RWPE2 (cell line): ENCODE measurements at regions not wholly inside any gene's neighbourhood (a gene's known extent, or its start where the extent isn't known, plus 50 kb on each side); places are given as distances from the start of the nearest gene placed in this dataset.

ENCODE experiments used
- ATAC-seq: fragments of 200-7000 bp; cut with Tn5 transposase; 3 replicates; pipeline ENCODE4 v1.9.1; 2021; ENCODE audit warnings: low read depth
- DNase-seq: peaks from one replicate; pipeline ENCODE4 v3.0.0-alpha.2; 2020; ENCODE audit warnings: low spot score
- H3K27ac ChIP-seq: fragments of 450-650 bp; 2 replicates; pipeline ENCODE4 v1.5.1; 2017; ENCODE audit warnings: mild to moderate bottlenecking; ENCODE audit not compliant: poor library complexity, severe bottlenecking
- H3K27me3 ChIP-seq: fragments of 250-450 bp; sonication (Bioruptor Pico); 2 replicates; pipeline ENCODE4 v1.5.1; 2021; ENCODE audit warnings: mild to moderate bottlenecking, moderate library complexity; ENCODE audit not compliant: insufficient read depth, poor library complexity, severe bottlenecking
- H3K36me3 ChIP-seq: fragments of 250-450 bp; sonication (Bioruptor Pico); 2 replicates; pipeline ENCODE4 v1.5.1; 2020; ENCODE audit warnings: low read depth, mild to moderate bottlenecking, moderate library complexity
- H3K4me1 ChIP-seq: fragments of 250-450 bp; sonication (Bioruptor Pico); 2 replicates; pipeline ENCODE4 v1.5.1; 2021; ENCODE audit warnings: mild to moderate bottlenecking, moderate library complexity; ENCODE audit not compliant: insufficient read depth, poor library complexity, severe bottlenecking
- H3K4me3 ChIP-seq: fragments of 250-450 bp; sonication (Bioruptor Pico); 2 replicates; pipeline ENCODE4 v1.5.1; 2021; ENCODE audit warnings: mild to moderate bottlenecking, moderate library complexity; ENCODE audit not compliant: severe bottlenecking
- H3K9me3 ChIP-seq: fragments of 250-450 bp; sonication (Bioruptor Pico); 2 replicates; pipeline ENCODE4 v1.5.1; 2021; ENCODE audit warnings: mild to moderate bottlenecking, moderate library complexity; ENCODE audit not compliant: severe bottlenecking
- CTCF ChIP-seq: fragments of 450-650 bp; IDR thresholded peaks from one replicate; pipeline ENCODE4 v1.5.1; 2017; ENCODE audit warnings: mild to moderate bottlenecking, moderate library complexity; ENCODE audit not compliant: poor library complexity, severe bottlenecking

GRCh38 chr11:128304666-128305485, 282.5 kb downstream of the ETS1 start:
- Histone ChIP-seq H3K4me1 (no peaks in the 10 kb centered on the region), H3K4me3 (no peak overlapping the region), H3K36me3 (no peaks in the 10 kb centered on the region), H3K27ac (no peak overlapping the region), H3K9me3 (no peaks in the 10 kb centered on the region), H3K27me3 (no peaks in the 10 kb centered on the region)
- ATAC-seq (no peak), DNase-seq (no peak)
- TF ChIP-seq CTCF: no peak

- DNase-seq (no peak), ATAC-seq (no peak)
- Histone ChIP-seq H3K4me1 (no peaks in the 10 kb centered on the region), H3K36me3 (no peaks in the 10 kb centered on the region), H3K9me3 (no peaks in the 10 kb centered on the region), H3K4me3 (no peak overlapping the region), H3K27ac (no peak overlapping the region), H3K27me3 (no peaks in the 10 kb centered on the region)
- no peak for TF ChIP-seq CTCF
Observed at GRCh38 chr11:128304116-128304515, 283.2 kb downstream of the ETS1 start.

DNA sequence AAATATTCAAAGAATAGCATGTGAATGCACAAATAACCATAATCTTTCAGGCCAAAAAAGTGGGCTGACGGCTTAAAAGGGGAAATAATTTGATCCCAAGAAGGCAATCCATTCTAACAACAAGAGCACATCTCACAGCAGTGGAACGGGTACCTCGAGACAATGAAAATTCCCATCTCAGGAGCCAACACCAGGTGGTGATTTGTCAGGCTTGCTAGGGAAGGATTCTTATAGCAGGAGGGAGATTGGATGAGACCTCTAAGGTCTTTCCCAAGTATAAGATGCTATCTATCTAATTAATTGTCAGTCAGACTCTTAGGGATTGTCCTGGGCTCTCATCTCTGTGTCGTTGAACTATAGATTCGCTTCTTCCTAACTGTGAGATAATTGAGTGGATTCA, 284.0 kb downstream of the ETS1 start:
- ATAC-seq (no peak), DNase-seq (no peak)
- H3K9me3 ChIP-seq: no peaks in the 10 kb centered on the region
- H3K4me3 ChIP-seq: no peak overlapping the region
- no peaks in the 10 kb centered on the region for H3K36me3 ChIP-seq
- no peaks in the 10 kb centered on the region for H3K27me3 ChIP-seq
- no peak for TF ChIP-seq CTCF
- H3K4me1 ChIP-seq: no peaks in the 10 kb centered on the region
- H3K27ac ChIP-seq: no peak overlapping the region

GRCh38 chr11:128302425-128303186, 284.8 kb downstream of the ETS1 start:
- DNase-seq: no peak
- Histone ChIP-seq H3K9me3 (no peaks in the 10 kb centered on the region), H3K4me3 (no peak overlapping the region), H3K27ac (no peak overlapping the region), H3K4me1 (no peaks in the 10 kb centered on the region), H3K27me3 (no peaks in the 10 kb centered on the region), H3K36me3 (no peaks in the 10 kb centered on the region)
- no peak for TF ChIP-seq CTCF
- ATAC-seq: no peak
